ENCODE measurements at regions not wholly inside any gene's neighbourhood (a gene's known extent, or its start where the extent isn't known, plus 50 kb on each side); places are given as distances from the start of the nearest gene placed in this dataset.

GRCh38 chr2:40033781-40034180, 254.7 kb upstream of the THUMPD2 start:
- ChIA-PET CTCF (no interaction called here), POLR2A (ENCODE audit: unreplicated experiment) (no interaction called here)
- Histone ChIP-seq H3K9me2 (ENCODE audit: insufficient read depth) (no peaks in the 10 kb centered on the region), H3K27ac (no peak overlapping the region), H3F3A (ENCODE audit: insufficient read depth, low read depth) (no peaks in the 10 kb centered on the region), H3K79me2 (ENCODE audit: low read depth) (no peaks in the 10 kb centered on the region), H3K9me3 (ENCODE audit: insufficient read depth, low read depth) (0 out of 2 replicates have a peak, but pooled peaks cover 3% of the 10 kb centered on the region), H3K27me3 (ENCODE audit: insufficient read depth, low read depth) (no peaks in the 10 kb centered on the region), H3K4me2 (no peak overlapping the region), H2AFZ (no peak overlapping the region), H3K4me1 (replicated peaks; ENCODE audit: insufficient read depth) (no peaks in the 10 kb centered on the region), H4K20me1 (ENCODE audit: insufficient read depth) (no peaks in the 10 kb centered on the region), H3K4me3 (no peak overlapping the region), H3K36me3 (ENCODE audit: low read depth) (no peaks in the 10 kb centered on the region)
- no TSS peak for BruUV-seq (replicated peaks)
- no peak for TF ChIP-seq CTCF (conservative IDR thresholded peaks at IDR 0.05)
- TF ChIP-seq EZH2 (IDR thresholded peaks at IDR 0.05; ENCODE audit: low read depth) = no peak
- intact Hi-C loops (cut with micrococcal nuclease; ENCODE audit: unreplicated experiment) = no loop called here
- DNase-seq = no peak

GRCh38 chr2:40032650-40033319, 253.7 kb upstream of the THUMPD2 start:
- H3K4me3 ChIP-seq = no peak overlapping the region
- 0 out of 2 replicates have a peak, but pooled peaks cover 3% of the 10 kb centered on the region for H3K9me3 ChIP-seq (ENCODE audit: insufficient read depth, low read depth)
- H2AFZ ChIP-seq = no peak overlapping the region
- intact Hi-C loops (cut with micrococcal nuclease; ENCODE audit: unreplicated experiment) = no loop called here
- no peak overlapping the region for H3K27ac ChIP-seq
- H3K36me3 ChIP-seq (ENCODE audit: low read depth) = no peaks in the 10 kb centered on the region
- ChIA-PET POLR2A (ENCODE audit: unreplicated experiment) (interaction anchor here (0.7 kb wide), 1 partner anchor 19 kb away, joined by 5 read pairs; no protein-coding TSS in a partner anchor), CTCF (no interaction called here)
- BruUV-seq (replicated peaks) = no TSS peak
- no peak overlapping the region for H3K4me2 ChIP-seq
- H3K4me1 ChIP-seq (replicated peaks; ENCODE audit: insufficient read depth) = no peaks in the 10 kb centered on the region
- H3F3A ChIP-seq (ENCODE audit: insufficient read depth, low read depth) = no peaks in the 10 kb centered on the region
- TF ChIP-seq EZH2 (IDR thresholded peaks at IDR 0.05; ENCODE audit: low read depth) (no peak), CTCF (conservative IDR thresholded peaks at IDR 0.05) (no peak)
- no peak for DNase-seq
- no peaks in the 10 kb centered on the region for H3K9me2 ChIP-seq (ENCODE audit: insufficient read depth)
- H4K20me1 ChIP-seq (ENCODE audit: insufficient read depth) = no peaks in the 10 kb centered on the region
- H3K79me2 ChIP-seq (ENCODE audit: low read depth) = no peaks in the 10 kb centered on the region
- H3K27me3 ChIP-seq (ENCODE audit: insufficient read depth, low read depth) = no peaks in the 10 kb centered on the region

- H3F3A ChIP-seq (ENCODE audit: insufficient read depth, low read depth) = no peaks in the 10 kb centered on the region
- no peak overlapping the region for H3K27ac ChIP-seq
- no peaks in the 10 kb centered on the region for H3K36me3 ChIP-seq (ENCODE audit: low read depth)
- H4K20me1 ChIP-seq (ENCODE audit: insufficient read depth) = no peaks in the 10 kb centered on the region
- H3K4me1 ChIP-seq (replicated peaks; ENCODE audit: insufficient read depth) = no peaks in the 10 kb centered on the region
- no peaks in the 10 kb centered on the region for H3K79me2 ChIP-seq (ENCODE audit: low read depth)
- no peaks in the 10 kb centered on the region for H3K27me3 ChIP-seq (ENCODE audit: insufficient read depth, low read depth)
- TF ChIP-seq EZH2 (IDR thresholded peaks at IDR 0.05; ENCODE audit: low read depth) (no peak), CTCF (conservative IDR thresholded peaks at IDR 0.05) (no peak)
- no peak overlapping the region for H3K4me3 ChIP-seq
- intact Hi-C loops (cut with micrococcal nuclease; ENCODE audit: unreplicated experiment) = no loop called here
- CTCF ChIA-PET = no interaction called here
- POLR2A ChIA-PET (ENCODE audit: unreplicated experiment) = no interaction called here
- DNase-seq = peak in 1 of 2 experiments; percentile 10
- no peak overlapping the region for H2AFZ ChIP-seq
- BruUV-seq (replicated peaks) = no TSS peak
- no peaks in the 10 kb centered on the region for H3K9me2 ChIP-seq (ENCODE audit: insufficient read depth)
- no peak overlapping the region for H3K4me2 ChIP-seq
- H3K9me3 ChIP-seq (ENCODE audit: insufficient read depth, low read depth) = 0 out of 2 replicates have a peak, but pooled peaks cover 3% of the 10 kb centered on the region
Measured at GRCh38 chr2:40030456-40030975, 251.5 kb upstream of the THUMPD2 start.
